HCT116 (cell line): ENCODE measurements at regions not wholly inside any gene's neighbourhood (a gene's known extent, or its start where the extent isn't known, plus 50 kb on each side); places are given as distances from the start of the nearest gene placed in this dataset.

ENCODE experiments used
- ATAC-seq: fragments of 200-7000 bp; cut with Tn5 transposase; 2 replicates; pipeline ENCODE4 v1.9.1; 2020; ENCODE audit warnings: mild to moderate bottlenecking, moderate library complexity
- BruUV-seq: library from RNA; stranded (reverse); fragments of 400-500 nt; replicated peaks from 2 replicates; lab custom pipeline; 2021; lab: Mats Ljungman, UMichigan
- CTCF ChIA-PET: fragments of 300-600 bp; sonication (Branson Sonifier 250); formaldehyde crosslinking; loops from one replicate; lab custom pipeline; 2021; ENCODE audit warnings: antibody characterized with exemption; lab: Charles Lee
- POLR2A ChIA-PET: fragments of 300-600, 350-600 bp; sonication (Branson Sonifier 250); formaldehyde crosslinking; loops from one replicate; lab custom pipeline; 2021; ENCODE audit warnings: antibody characterized with exemption; lab: Charles Lee
- RAD21 ChIA-PET, 2 experiments: fragments of 300-600 bp; sonication (Branson Sonifier 250); formaldehyde crosslinking; loops; one replicate each; lab custom pipeline; 2023; ENCODE audit warnings: low total read pairs in 2 of 2; ENCODE audit not compliant: uncharacterized antibody in 2 of 2, unreplicated experiment in 2 of 2, low non-redundant PET in 1 of 2; lab: Charles Lee
- DNase-seq: peaks from one replicate; pipeline ENCODE4 v3.0.0-alpha.2; 2010; ENCODE audit warnings: low read depth, low spot score
- H2AFZ ChIP-seq: fragments of 200-600 bp; shearing (Covaris generic), sonication (generic); 2 replicates; pipeline ENCODE4 v1.6.1; 2017; ENCODE audit warnings: low read depth, mixed run types, mixed read lengths, antibody characterized with exemption, low read length; ENCODE audit not compliant: poor library complexity, severe bottlenecking
- H3K27ac ChIP-seq: 2 replicates; pipeline ENCODE4 v1.5.1; 2012; ENCODE audit warnings: low read depth, low read length
- H3K27me3 ChIP-seq: fragments of 200-600 bp; sonication (generic); 2 replicates; pipeline ENCODE4 v1.6.1; 2016; ENCODE audit warnings: mixed run types, low read length, mixed read lengths; ENCODE audit not compliant: insufficient read depth
- H3K36me3 ChIP-seq, 2 experiments: fragments of 200-500 bp in 1 of 2; fragments of 200-600 bp in 1 of 2; sonication (Bioruptor generic) in 1 of 2; sonication (generic) in 1 of 2; 2 replicates each; pipeline versions ENCODE4 v1.5.1 to v1.6.1; 2014 to 2016; ENCODE audit warnings: low read length in 2 of 2, inconsistent platforms in 1 of 2, mixed read lengths in 1 of 2, mixed run types in 1 of 2; ENCODE audit not compliant: insufficient read depth in 2 of 2, control insufficient read depth in 1 of 2
- H3K4me1 ChIP-seq, 2 experiments: fragments of 200-600 bp in 1 of 2; sonication (generic) in 1 of 2; 2 replicates each; pipeline versions ENCODE4 v1.5.1 to v1.6.1; 2012 to 2017; ENCODE audit warnings: low read length in 2 of 2, inconsistent platforms in 1 of 2, mild to moderate bottlenecking in 1 of 2, mixed read lengths in 1 of 2, mixed run types in 1 of 2, moderate library complexity in 1 of 2; ENCODE audit not compliant: insufficient read depth in 2 of 2, control insufficient read depth in 1 of 2
- H3K4me2 ChIP-seq: fragments of 200-600 bp; sonication (generic); 2 replicates; pipeline ENCODE4 v1.6.1; 2017; ENCODE audit warnings: mixed run types, low read length, mixed read lengths
- H3K4me3 ChIP-seq, 2 experiments: fragments of 200-600 bp in 1 of 2; sonication (generic) in 1 of 2; replicated peaks in 1 of 2; 2 replicates each; pipeline ENCODE4 v1.5.1; 2011 to 2016; ENCODE audit warnings: low read length in 2 of 2, control low read depth in 1 of 2, low read depth in 1 of 2, mild to moderate bottlenecking in 1 of 2, mixed read lengths in 1 of 2, mixed run types in 1 of 2
- H3K79me2 ChIP-seq: fragments of 200-600 bp; sonication (generic); 2 replicates; pipeline ENCODE4 v1.6.1; 2017; ENCODE audit warnings: mild to moderate bottlenecking, mixed run types, low read length, moderate library complexity, mixed read lengths; ENCODE audit not compliant: insufficient read depth
- H3K9ac ChIP-seq: fragments of 200-600 bp; sonication (generic); 2 replicates; pipeline ENCODE4 v1.6.1; 2016; ENCODE audit warnings: low read length, mixed read lengths
- H3K9me2 ChIP-seq: fragments of 200-600 bp; sonication (generic), shearing (Covaris generic); 2 replicates; pipeline ENCODE4 v1.6.1; 2017; ENCODE audit warnings: mixed run types, mild to moderate bottlenecking, moderate library complexity; ENCODE audit not compliant: insufficient read depth
- H3K9me3 ChIP-seq, 2 experiments: fragments of 200-500 bp in 1 of 2; fragments of 200-600 bp in 1 of 2; sonication (Bioruptor generic) in 1 of 2; sonication (generic) in 1 of 2; 2 replicates each; pipeline ENCODE4 v1.6.1; 2014 to 2017; ENCODE audit warnings: low read length in 2 of 2, mixed read lengths in 2 of 2, inconsistent platforms in 1 of 2, low read depth in 1 of 2, mild to moderate bottlenecking in 1 of 2, mixed run types in 1 of 2, moderate library complexity in 1 of 2; ENCODE audit not compliant: control insufficient read depth in 1 of 2, insufficient read depth in 1 of 2
- H4K20me1 ChIP-seq: fragments of 200-600 bp; sonication (generic), shearing (Covaris generic); 2 replicates; pipeline ENCODE4 v1.6.1; 2017; ENCODE audit warnings: mixed run types, mild to moderate bottlenecking, moderate library complexity; ENCODE audit not compliant: insufficient read depth
- CBX3 ChIP-seq: IDR thresholded peaks from 2 replicates; pipeline ENCODE4 v1.6.1; 2012; ENCODE audit warnings: low read depth
- CEBPB ChIP-seq: IDR thresholded peaks from 2 replicates; pipeline ENCODE4 v1.6.1; 2012; ENCODE audit warnings: low read depth
- EGR1 ChIP-seq: IDR thresholded peaks from 2 replicates; pipeline ENCODE4 v1.6.1; 2012; ENCODE audit warnings: low read depth
- ELF1 ChIP-seq: IDR thresholded peaks from 2 replicates; pipeline ENCODE4 v1.6.1; 2012; ENCODE audit warnings: low read depth, borderline replicate concordance
- EZH2 ChIP-seq: fragments of 200-600 bp; sonication (generic); IDR thresholded peaks from 2 replicates; pipeline ENCODE4 v1.6.1; 2017; ENCODE audit warnings: antibody characterized with exemption, mixed run types
- JUND ChIP-seq: IDR thresholded peaks from 2 replicates; pipeline ENCODE4 v1.6.1; 2012
- POLR2A ChIP-seq: IDR thresholded peaks from 2 replicates; pipeline ENCODE4 v1.7.0; 2011; ENCODE audit warnings: borderline replicate concordance; ENCODE audit not compliant: insufficient read depth, insufficient read length; ENCODE audit errors: extremely low read depth
- POLR2AphosphoS5 ChIP-seq: IDR thresholded peaks from 2 replicates; pipeline ENCODE4 v1.6.1; 2011; ENCODE audit warnings: mild to moderate bottlenecking, low read depth, low read length, moderate library complexity
- SP1 ChIP-seq: IDR thresholded peaks from 2 replicates; pipeline ENCODE4 v1.6.1; 2012; ENCODE audit warnings: low read depth
- SRF ChIP-seq: IDR thresholded peaks from 2 replicates; pipeline ENCODE4 v1.6.1; 2012; ENCODE audit warnings: low read depth
- TCF7L2 ChIP-seq: IDR thresholded peaks from 2 replicates; pipeline ENCODE4 v1.7.0; 2011; ENCODE audit warnings: borderline replicate concordance, inconsistent platforms; ENCODE audit not compliant: insufficient read depth, insufficient read length; ENCODE audit errors: extremely low read depth
- ZNF274 ChIP-seq: fragments of 200-500 bp; sonication (Bioruptor generic); IDR thresholded peaks from 2 replicates; pipeline ENCODE4 v1.6.1; 2014; ENCODE audit warnings: mild to moderate bottlenecking, low read depth, low read length, inconsistent platforms
- intact Hi-C: fragments of 100-400 bp; cut with micrococcal nuclease; formaldehyde crosslinking; loops from 2 replicates; pipeline ENCODE4 v1.10.0; 2022
- TF ChIP-seq, protein P1 (sequence below): IDR thresholded peaks from 2 replicates; pipeline ENCODE4 v1.6.1; 2012; ENCODE audit warnings: low read depth
- TF ChIP-seq, protein P2 (sequence below): IDR thresholded peaks from 2 replicates; pipeline ENCODE4 v1.6.1; 2012
- TF ChIP-seq, protein P3 (sequence below): IDR thresholded peaks from 2 replicates; pipeline ENCODE4 v1.6.1; 2011; ENCODE audit warnings: mild to moderate bottlenecking, low read length, moderate library complexity; ENCODE audit not compliant: insufficient replicate concordance; ENCODE audit errors: extremely low read depth
- TF ChIP-seq, protein P4 (sequence below): IDR thresholded peaks from 2 replicates; pipeline ENCODE4 v1.6.1; 2012

DNA sequence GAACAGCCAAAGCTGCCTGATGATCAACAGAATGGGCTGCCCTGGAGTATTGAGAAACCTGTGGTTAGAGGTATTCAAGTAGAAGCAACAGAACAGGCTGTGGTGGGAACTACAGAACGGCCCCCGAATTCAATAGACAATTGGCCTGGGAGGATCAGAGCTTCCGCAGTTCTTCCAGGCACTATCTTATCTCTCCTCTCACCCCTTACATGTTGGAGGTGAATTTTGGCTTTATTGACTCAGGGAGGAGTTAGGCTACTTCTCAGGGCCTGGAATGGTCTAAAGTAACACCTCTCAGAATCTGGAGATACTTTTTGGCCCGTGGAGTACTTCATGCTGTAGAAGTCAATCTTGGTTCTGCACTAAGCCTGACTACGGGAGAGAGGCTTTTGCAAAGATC lies 253.0 kb downstream of the PRDM2 start:
- no peaks in the 10 kb centered on the region for H3K9me2 ChIP-seq
- no peaks in the 10 kb centered on the region for H3K9me3 ChIP-seq
- H3K4me1 ChIP-seq = no peaks in the 10 kb centered on the region
- no peak overlapping the region for H3K9ac ChIP-seq
- H4K20me1 ChIP-seq = no peaks in the 10 kb centered on the region
- ChIA-PET CTCF (no interaction called here), RAD21 (no interaction called here), POLR2A (no interaction called here)
- intact Hi-C loops = no loop called here
- no peak for DNase-seq
- H3K79me2 ChIP-seq = no peaks in the 10 kb centered on the region
- H3K27ac ChIP-seq = no peak overlapping the region
- no peaks in the 10 kb centered on the region for H3K36me3 ChIP-seq
- H2AFZ ChIP-seq = no peak overlapping the region
- no TSS peak for BruUV-seq
- peaks cover 13% of the 10 kb centered on the region; the same call in 1 of the 2 replicates for H3K27me3 ChIP-seq
- TF ChIP-seq, protein P1, sequence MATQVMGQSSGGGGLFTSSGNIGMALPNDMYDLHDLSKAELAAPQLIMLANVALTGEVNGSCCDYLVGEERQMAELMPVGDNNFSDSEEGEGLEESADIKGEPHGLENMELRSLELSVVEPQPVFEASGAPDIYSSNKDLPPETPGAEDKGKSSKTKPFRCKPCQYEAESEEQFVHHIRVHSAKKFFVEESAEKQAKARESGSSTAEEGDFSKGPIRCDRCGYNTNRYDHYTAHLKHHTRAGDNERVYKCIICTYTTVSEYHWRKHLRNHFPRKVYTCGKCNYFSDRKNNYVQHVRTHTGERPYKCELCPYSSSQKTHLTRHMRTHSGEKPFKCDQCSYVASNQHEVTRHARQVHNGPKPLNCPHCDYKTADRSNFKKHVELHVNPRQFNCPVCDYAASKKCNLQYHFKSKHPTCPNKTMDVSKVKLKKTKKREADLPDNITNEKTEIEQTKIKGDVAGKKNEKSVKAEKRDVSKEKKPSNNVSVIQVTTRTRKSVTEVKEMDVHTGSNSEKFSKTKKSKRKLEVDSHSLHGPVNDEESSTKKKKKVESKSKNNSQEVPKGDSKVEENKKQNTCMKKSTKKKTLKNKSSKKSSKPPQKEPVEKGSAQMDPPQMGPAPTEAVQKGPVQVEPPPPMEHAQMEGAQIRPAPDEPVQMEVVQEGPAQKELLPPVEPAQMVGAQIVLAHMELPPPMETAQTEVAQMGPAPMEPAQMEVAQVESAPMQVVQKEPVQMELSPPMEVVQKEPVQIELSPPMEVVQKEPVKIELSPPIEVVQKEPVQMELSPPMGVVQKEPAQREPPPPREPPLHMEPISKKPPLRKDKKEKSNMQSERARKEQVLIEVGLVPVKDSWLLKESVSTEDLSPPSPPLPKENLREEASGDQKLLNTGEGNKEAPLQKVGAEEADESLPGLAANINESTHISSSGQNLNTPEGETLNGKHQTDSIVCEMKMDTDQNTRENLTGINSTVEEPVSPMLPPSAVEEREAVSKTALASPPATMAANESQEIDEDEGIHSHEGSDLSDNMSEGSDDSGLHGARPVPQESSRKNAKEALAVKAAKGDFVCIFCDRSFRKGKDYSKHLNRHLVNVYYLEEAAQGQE = no peak
- TF ChIP-seq CEBPB (no peak), SP1 (no peak), CBX3 (no peak), ELF1 (no peak), POLR2A (no peak), EZH2 (no peak), ZNF274 (no peak), JUND (no peak), TCF7L2 (no peak), SRF (no peak), EGR1 (no peak), POLR2AphosphoS5 (no peak)
- TF ChIP-seq, protein P2, sequence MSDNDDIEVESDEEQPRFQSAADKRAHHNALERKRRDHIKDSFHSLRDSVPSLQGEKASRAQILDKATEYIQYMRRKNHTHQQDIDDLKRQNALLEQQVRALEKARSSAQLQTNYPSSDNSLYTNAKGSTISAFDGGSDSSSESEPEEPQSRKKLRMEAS = no peak
- TF ChIP-seq, protein P3, sequence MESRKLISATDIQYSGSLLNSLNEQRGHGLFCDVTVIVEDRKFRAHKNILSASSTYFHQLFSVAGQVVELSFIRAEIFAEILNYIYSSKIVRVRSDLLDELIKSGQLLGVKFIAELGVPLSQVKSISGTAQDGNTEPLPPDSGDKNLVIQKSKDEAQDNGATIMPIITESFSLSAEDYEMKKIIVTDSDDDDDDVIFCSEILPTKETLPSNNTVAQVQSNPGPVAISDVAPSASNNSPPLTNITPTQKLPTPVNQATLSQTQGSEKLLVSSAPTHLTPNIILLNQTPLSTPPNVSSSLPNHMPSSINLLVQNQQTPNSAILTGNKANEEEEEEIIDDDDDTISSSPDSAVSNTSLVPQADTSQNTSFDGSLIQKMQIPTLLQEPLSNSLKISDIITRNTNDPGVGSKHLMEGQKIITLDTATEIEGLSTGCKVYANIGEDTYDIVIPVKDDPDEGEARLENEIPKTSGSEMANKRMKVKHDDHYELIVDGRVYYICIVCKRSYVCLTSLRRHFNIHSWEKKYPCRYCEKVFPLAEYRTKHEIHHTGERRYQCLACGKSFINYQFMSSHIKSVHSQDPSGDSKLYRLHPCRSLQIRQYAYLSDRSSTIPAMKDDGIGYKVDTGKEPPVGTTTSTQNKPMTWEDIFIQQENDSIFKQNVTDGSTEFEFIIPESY = no peak
- TF ChIP-seq, protein P4, sequence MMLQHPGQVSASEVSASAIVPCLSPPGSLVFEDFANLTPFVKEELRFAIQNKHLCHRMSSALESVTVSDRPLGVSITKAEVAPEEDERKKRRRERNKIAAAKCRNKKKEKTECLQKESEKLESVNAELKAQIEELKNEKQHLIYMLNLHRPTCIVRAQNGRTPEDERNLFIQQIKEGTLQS = no peak
- ATAC-seq = no peak
- no peak overlapping the region for H3K4me3 ChIP-seq
- no peak overlapping the region for H3K4me2 ChIP-seq
